ENCODE measurements at regions not wholly inside any gene's neighbourhood (a gene's known extent, or its start where the extent isn't known, plus 50 kb on each side); places are given as distances from the start of the nearest gene placed in this dataset.

DNA sequence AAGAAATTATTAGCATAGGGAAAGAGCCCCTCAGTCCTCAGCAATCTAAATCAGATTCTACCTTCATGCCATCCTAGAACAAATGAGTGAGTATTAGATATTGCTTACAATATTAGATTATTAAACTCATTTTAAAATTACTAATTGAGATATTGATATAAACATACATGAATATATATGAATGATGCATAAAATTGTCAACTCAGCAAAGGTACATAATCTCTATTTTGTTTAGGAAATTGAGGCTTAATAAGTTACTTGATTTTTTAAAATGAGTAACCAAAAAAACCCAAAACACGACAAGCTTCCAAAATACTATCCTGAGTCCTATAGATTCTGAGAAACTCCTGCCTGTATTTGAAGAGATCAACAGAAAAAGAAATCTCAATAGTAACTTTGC lies 297.7 kb upstream of the TMCO5A start:
- no peak for TF ChIP-seq CBX2 (IDR thresholded peaks at IDR 0.05; ENCODE audit: borderline replicate concordance, low read depth)
- TF ChIP-seq NFE2L2 (conservative IDR thresholded peaks at IDR 0.05; ENCODE audit: low read length) = no peak

Measured in A549 (cell line).